CD4-positive, alpha-beta T cell treated with Interleukin-2 at 100 ng/mL for 4 hours (primary cell): ENCODE measurements at regions not wholly inside any gene's neighbourhood (a gene's known extent, or its start where the extent isn't known, plus 50 kb on each side); places are given as distances from the start of the nearest gene placed in this dataset.
"Not testable (repeated sequence)": the region's sequence is repeated elsewhere in the genome, so short reads cannot be mapped to it uniquely, and the experiment has no call there.

Source experiments
- DNase-seq: peaks from one replicate; pipeline ENCODE4 v3.0.0-alpha.2; 2020; ENCODE audit warnings: low spot score

DNA sequence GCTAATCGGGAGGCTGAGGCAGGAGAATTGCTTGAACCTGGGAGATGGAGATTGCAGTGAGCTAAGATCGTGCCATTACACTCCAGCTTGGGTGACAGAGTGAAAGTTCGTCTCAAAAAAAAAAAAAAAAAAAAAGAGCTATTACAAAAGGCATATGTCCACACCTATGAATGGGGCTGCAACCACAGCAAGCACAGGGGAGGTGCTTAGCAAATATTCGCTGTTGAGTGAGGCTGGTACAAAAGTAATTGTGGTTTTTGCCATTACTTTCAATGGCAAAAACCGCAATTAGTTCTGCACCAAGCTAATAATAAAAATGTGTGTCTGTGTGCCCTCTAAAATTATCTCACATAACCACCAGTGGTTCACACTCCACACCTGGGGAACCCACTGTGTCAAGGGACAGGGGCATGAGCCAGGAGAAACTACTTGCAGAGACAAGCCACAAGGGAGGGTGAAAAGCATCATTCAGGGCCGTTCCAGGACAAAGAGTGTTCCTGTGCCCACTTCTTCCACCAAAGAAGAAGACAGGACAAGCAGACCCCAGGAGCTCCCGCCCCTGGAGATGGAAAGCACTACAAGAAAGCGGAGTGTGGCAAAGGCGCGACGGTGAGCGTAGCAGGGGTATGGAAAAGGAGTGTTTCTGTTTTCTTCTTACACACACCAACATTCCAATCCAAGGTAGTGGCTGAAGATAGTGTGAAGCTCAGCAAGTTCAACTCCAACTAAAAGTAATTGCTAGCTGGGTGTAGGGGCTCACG lies 84.4 kb upstream of the CNEP1R1 start:
- no peak for DNase-seq

DNA sequence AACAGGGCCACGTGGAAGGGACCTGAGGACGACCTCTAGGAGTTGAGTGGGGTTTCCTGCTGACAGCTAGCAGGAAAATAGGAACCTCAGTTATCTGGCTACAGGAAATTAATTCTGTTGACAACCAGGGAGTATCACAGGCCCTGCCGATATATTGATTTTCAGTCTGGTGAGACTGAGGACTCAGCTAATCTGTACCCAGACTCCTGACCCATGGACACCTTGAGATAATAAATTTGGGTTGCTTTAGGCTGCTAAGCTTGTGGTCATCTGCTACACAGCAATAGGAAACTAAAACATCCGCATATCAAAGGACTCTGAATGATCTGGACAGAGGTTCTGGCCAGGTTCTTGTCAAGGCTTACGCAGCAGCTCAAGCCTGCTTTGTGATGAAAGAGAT lies 80.8 kb upstream of the CNEP1R1 start:
- no peak for DNase-seq

DNA sequence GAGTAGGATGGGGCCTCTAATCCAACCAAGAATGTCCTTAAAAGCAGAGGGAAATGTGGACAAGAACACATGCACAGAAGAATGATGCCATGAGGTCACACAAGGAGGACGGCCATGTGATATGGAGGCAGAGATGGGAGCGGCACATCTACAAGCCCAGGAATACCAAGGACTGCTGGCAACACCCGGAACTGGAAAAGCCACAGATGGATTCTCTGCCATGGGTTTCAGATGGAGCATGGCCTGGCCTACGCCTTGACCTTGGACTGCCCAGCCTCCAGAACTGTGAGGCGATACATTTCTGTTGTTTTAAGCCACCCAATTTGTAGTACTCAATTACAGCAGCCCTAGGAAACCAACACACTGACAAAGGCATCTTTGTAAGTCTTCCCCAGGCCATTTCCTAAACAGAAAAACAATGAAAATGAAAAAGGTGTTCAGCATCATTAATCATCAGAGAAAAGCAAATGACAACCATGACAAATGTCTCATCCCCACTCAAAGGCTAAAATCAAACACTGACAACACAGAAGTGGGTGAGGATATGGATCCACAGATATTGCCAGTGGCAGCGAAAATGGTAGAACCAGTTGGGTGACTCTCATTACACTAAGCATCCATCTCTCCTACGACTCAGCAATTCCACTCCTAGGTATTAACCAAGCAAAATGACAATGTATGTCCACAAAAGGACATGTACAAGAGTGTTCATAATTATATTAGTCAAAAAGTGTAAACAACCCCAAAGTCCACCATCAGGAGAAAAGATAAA lies 76.9 kb upstream of the CNEP1R1 start:
- no peak for DNase-seq

DNA sequence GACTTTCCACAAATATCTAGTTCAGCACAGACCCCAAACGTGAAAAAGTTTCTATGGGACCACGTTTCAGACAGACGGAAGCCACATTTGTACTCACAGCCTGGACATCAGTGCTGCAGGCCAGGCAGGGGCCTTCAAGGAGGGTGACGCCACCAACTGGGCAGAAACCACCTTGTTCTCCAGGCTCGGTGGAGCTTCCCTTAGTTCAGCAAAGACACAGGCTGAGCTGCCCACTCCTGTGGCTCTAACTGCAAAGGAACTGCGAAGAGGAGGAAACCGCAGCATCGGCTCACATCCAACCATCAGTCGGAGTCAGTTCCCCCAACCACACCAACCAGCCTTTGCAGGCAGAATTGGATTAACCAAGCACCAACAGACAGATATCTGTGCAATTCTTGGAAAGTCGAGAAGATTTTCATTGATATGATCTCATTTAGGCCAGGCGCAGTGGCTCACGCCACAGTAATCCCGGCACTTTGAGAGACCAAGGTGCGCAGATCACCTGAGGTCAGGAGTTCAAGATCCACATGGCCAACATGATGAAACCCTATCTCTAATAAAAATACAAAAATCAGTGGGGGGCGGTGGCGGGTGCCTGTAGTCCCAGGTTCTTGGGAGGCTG lies 73.3 kb upstream of the CNEP1R1 start:
- DNase-seq: no peak

DNA sequence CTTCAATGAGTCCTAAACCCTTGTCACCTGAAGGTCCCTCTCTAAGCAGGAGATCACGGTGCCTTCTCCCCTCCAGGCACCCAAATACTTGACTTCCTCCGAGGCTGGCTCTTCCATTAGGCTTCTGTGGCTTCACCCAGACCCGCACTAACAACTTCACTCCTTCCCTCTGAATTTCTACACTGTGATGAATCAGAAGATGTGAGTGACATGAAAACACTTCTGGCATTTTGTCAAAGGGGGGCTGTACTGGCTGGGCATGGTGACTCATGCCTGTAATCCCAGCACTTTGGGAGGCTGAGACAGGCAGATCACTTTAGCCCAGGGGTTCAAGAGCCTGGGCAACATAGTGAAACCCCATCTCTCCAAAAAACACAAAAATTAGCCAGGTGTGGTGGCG lies 72.6 kb upstream of the CNEP1R1 start:
- no peak for DNase-seq

GRCh38 chr16:49953090-49953489 lies 71.9 kb upstream of the CNEP1R1 start:
- no peak for DNase-seq

DNA sequence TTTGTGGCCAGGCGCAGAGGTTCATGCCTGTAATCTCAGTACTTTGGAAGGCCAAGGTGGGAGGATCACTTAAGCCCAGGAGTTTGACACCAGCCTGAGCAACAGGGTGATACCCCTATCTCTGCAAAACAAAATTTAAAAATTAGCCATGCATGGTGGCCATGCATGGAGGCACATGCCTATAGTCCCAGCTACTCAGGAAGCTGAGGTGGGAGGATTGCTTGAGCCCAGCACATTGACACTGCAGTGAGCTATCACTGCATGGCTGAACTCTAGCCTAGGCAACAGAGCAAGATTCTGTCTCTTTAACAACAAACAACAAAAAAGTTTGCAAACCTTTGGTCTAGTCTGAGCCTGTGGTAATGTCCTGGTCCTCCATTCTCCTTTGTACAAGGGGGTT lies 69.2 kb upstream of the CNEP1R1 start:
- no peak for DNase-seq

GRCh38 chr16:49956915-49957314 lies 68.1 kb upstream of the CNEP1R1 start:
- DNase-seq: no peak

GRCh38 chr16:49958448-49958847 lies 66.6 kb upstream of the CNEP1R1 start:
- no peak for DNase-seq

DNA sequence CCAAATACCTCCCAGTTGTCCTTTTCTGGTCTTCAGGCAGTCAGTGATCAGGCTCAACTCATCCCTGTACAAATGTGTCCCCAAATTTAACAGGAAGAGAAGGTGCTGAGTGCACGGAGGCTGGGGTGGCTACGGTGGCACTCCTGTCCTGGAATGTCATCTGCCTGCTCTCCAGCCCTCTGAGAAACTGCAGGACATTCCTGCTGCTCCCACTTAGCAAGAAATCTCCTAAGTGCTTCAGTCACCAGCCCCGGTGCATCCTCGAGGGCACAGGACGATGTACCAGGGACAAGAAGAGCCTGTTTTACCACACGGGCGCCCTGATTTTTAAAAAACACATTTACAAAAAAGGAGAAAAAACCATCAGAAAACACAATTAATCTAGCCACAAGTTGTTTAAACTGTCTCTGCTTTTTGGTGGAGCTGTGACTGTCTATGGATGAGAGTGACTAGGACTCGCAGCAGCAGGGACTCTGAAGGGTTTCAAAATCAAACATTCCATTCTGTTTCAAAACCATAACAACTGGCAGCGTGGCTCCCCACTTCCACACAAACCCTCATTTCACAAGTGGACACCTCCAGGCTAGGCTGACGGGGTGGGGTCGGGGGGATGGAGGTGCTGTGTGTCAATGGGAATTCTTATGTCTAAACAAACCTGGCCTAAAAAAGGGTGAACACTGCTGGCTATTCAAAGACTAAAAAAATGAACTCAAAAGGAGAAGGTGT lies 65.3 kb upstream of the CNEP1R1 start:
- no peak for DNase-seq

DNA sequence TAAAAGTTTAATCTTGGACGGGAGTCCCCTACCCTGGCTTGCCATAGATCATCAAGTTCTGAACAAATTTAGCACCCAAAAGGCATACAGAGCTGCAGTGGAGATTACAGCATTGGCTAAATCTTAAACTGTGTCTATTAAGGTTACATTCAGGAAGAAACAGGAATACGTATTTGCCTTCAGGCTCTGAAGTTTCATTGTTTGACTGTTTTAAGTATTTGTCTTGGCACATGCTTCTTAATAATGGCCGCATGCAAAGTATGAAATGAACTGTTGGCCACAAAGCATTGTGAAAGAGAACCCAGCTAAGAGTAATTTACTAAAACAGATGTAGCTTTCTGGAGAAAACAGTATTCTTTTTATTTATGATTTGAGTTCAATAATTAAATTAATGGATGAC lies 63.9 kb upstream of the CNEP1R1 start:
- no peak for DNase-seq

- not testable (repeated sequence) for DNase-seq
Measured at GRCh38 chr16:49962566-49962965, 62.5 kb upstream of the CNEP1R1 start.

- DNase-seq: no peak
Measured at GRCh38 chr16:49964316-49964715, 60.7 kb upstream of the CNEP1R1 start.

GRCh38 chr16:49964973-49965372 lies 60.1 kb upstream of the CNEP1R1 start:
- DNase-seq: no peak

GRCh38 chr16:49967012-49967559 lies 57.9 kb upstream of the CNEP1R1 start:
- no peak for DNase-seq

- DNase-seq: no peak
Measured at GRCh38 chr16:49969091-49970030, 55.7 kb upstream of the CNEP1R1 start.

GRCh38 chr16:49970797-49971431 lies 54.1 kb upstream of the CNEP1R1 start:
- no peak for DNase-seq

GRCh38 chr16:49972280-49972679 lies 52.7 kb upstream of the CNEP1R1 start:
- no peak for DNase-seq

- DNase-seq: no peak
Measured at GRCh38 chr16:49972961-49973360, 52.1 kb upstream of the CNEP1R1 start.
